Caco-2 (cell line): ENCODE measurements at regions not wholly inside any gene's neighbourhood (a gene's known extent, or its start where the extent isn't known, plus 50 kb on each side); places are given as distances from the start of the nearest gene placed in this dataset.

Source experiments
- BruUV-seq: library from RNA; stranded (reverse); fragments of 400-500 nt; replicated peaks from 2 replicates; lab custom pipeline; 2021; lab: Mats Ljungman, UMichigan
- CTCF ChIA-PET: fragments of 300-600 bp; sonication (Branson Sonifier 250); formaldehyde crosslinking; loops from one replicate; lab custom pipeline; 2022; ENCODE audit warnings: antibody characterized with exemption; lab: Charles Lee
- POLR2A ChIA-PET: fragments of 300-600 bp; sonication (Branson Sonifier 250); formaldehyde crosslinking; loops from one replicate; lab custom pipeline; 2022; ENCODE audit warnings: antibody characterized with exemption; lab: Charles Lee
- DNase-seq, 2 experiments: peaks; one replicate each; pipeline versions ENCODE4 v3.0.0 to v3.0.0-alpha.2; 2020 to 2022
- H3K27me3 ChIP-seq: replicated peaks from 2 replicates; pipeline ENCODE4 v1.6.0; 2011; ENCODE audit warnings: low read length; ENCODE audit not compliant: control insufficient read depth, insufficient read depth
- H3K36me3 ChIP-seq: 2 replicates; pipeline ENCODE4 v1.5.1; 2011; ENCODE audit warnings: low read length; ENCODE audit not compliant: control insufficient read depth, insufficient read depth
- H3K4me1 ChIP-seq: fragments of 250-450 bp; sonication (Bioruptor Pico); 2 replicates; pipeline ENCODE4 v1.5.1; 2020; ENCODE audit warnings: mild to moderate bottlenecking
- H3K4me3 ChIP-seq: 2 replicates; pipeline ENCODE4 v1.5.1; 2011; ENCODE audit warnings: low read depth, mild to moderate bottlenecking, control low read depth, low read length
- H3K9me3 ChIP-seq: fragments of 250-450 bp; sonication (Bioruptor Pico); 2 replicates; pipeline ENCODE4 v1.5.1; 2020; ENCODE audit warnings: mild to moderate bottlenecking, moderate library complexity
- H3K27ac Mint-ChIP-seq: one replicate; pipeline ENCODE4 v1.8.0; 2022; ENCODE audit warnings: mixed read lengths; ENCODE audit not compliant: unreplicated experiment
- H3K27me3 Mint-ChIP-seq: one replicate; pipeline ENCODE4 v1.8.0; 2022; ENCODE audit warnings: mixed read lengths; ENCODE audit not compliant: insufficient read depth, unreplicated experiment
- H3K36me3 Mint-ChIP-seq: one replicate; pipeline ENCODE4 v1.8.0; 2022; ENCODE audit warnings: mild to moderate bottlenecking, mixed read lengths; ENCODE audit not compliant: insufficient read depth, unreplicated experiment
- H3K4me1 Mint-ChIP-seq: one replicate; pipeline ENCODE4 v1.8.0; 2022; ENCODE audit warnings: low read depth, mixed read lengths; ENCODE audit not compliant: unreplicated experiment
- H3K4me3 Mint-ChIP-seq: one replicate; pipeline ENCODE4 v1.8.0; 2022; ENCODE audit warnings: mild to moderate bottlenecking, moderate library complexity, mixed read lengths; ENCODE audit not compliant: unreplicated experiment
- H3K9me3 Mint-ChIP-seq: one replicate; pipeline ENCODE4 v1.8.0; 2022; ENCODE audit warnings: mixed read lengths; ENCODE audit not compliant: unreplicated experiment
- intact Hi-C: fragments of 100-400 bp; cut with micrococcal nuclease; formaldehyde crosslinking; loops from one replicate; pipeline ENCODE4 v1.10.0; 2022; ENCODE audit not compliant: unreplicated experiment
- TF ChIP-seq, protein P1 (sequence below), 2 experiments: fragments of 200-600 bp in 1 of 2; IDR thresholded peaks; 1 replicate in 1 of 2; 2 replicates in 1 of 2; pipeline versions ENCODE4 v1.5.1 to v1.8.0; 2011 to 2022; ENCODE audit warnings: antibody characterized with exemption in 1 of 2, control low read depth in 1 of 2, inconsistent platforms in 1 of 2, low read depth in 1 of 2, low read length in 1 of 2, mild to moderate bottlenecking in 1 of 2, moderate library complexity in 1 of 2; ENCODE audit not compliant: insufficient read depth in 1 of 2, severe bottlenecking in 1 of 2, unreplicated experiment in 1 of 2

DNA sequence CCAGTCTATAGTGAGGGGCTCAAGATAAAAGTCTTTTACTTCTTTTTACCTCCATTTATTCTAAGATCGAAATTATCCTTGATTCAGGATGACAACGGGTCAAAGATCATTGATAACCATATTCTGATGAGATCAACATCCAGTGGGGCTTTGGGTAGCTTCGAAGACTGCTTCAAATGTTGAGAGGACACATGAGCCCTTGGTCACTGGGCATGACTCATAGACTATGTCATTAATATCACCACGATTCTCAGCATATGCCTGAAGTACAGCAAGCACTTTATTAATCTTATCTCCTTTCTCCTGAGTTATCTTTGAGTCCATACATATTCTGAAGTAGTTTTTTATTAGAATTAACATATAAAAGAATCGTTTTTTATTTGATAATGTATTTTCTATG, 117.1 kb upstream of the DAB2 start:
- Histone ChIP-seq H3K36me3 (no peaks in the 10 kb centered on the region), H3K4me1 (peaks cover 22% of the 10 kb centered on the region), H3K27me3 (no peaks in the 10 kb centered on the region), H3K9me3 (no peaks in the 10 kb centered on the region), H3K4me3 (no peak overlapping the region)
- CTCF ChIA-PET, result interaction anchor here (1.2 kb wide), 1 partner anchor 117 kb away, joined by 3 read pairs; no protein-coding TSS in a partner anchor
- BruUV-seq, result no TSS peak
- Mint-ChIP-seq H3K27me3 (no peaks in the 10 kb centered on the region), H3K4me1 (peaks cover 9% of the 10 kb centered on the region), H3K4me3 (no peak overlapping the region), H3K36me3 (no peaks in the 10 kb centered on the region), H3K9me3 (no peaks in the 10 kb centered on the region), H3K27ac (no peak overlapping the region)
- DNase-seq, result no peak
- TF ChIP-seq, protein P1, sequence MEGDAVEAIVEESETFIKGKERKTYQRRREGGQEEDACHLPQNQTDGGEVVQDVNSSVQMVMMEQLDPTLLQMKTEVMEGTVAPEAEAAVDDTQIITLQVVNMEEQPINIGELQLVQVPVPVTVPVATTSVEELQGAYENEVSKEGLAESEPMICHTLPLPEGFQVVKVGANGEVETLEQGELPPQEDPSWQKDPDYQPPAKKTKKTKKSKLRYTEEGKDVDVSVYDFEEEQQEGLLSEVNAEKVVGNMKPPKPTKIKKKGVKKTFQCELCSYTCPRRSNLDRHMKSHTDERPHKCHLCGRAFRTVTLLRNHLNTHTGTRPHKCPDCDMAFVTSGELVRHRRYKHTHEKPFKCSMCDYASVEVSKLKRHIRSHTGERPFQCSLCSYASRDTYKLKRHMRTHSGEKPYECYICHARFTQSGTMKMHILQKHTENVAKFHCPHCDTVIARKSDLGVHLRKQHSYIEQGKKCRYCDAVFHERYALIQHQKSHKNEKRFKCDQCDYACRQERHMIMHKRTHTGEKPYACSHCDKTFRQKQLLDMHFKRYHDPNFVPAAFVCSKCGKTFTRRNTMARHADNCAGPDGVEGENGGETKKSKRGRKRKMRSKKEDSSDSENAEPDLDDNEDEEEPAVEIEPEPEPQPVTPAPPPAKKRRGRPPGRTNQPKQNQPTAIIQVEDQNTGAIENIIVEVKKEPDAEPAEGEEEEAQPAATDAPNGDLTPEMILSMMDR (IDR thresholded peaks at IDR 0.05; ENCODE audit: insufficient read depth in 1 of 2, low read depth in 1 of 2, low read length in 1 of 2, severe bottlenecking in 1 of 2, unreplicated experiment in 1 of 2), result no peak
- POLR2A ChIA-PET, result no interaction called here
- intact Hi-C loops, result no loop called here

DNA sequence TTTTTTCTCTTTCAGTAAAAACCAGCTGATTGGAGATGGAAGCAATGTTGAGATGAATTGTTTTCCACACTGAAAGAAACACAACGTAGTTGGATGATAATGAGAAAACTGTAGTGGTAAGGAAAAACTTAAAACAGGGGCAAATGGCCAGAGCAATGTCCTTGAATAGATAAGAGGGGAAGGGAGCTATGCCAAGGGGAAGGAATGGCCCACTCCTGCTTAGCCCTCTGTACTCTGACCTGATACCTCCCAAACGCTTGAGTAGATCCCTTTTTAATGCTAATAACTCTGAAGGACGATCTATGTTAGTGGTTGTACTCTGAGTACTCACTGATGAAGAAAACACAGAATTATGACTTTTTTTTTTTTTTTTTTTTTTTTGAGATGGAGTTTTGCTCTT, 114.7 kb upstream of the DAB2 start:
- H3K36me3 ChIP-seq, result no peaks in the 10 kb centered on the region
- H3K4me1 Mint-ChIP-seq, result peaks cover 10% of the 10 kb centered on the region
- H3K4me3 ChIP-seq, result no peak overlapping the region
- H3K4me1 ChIP-seq, result peaks cover 22% of the 10 kb centered on the region
- H3K36me3 Mint-ChIP-seq, result no peaks in the 10 kb centered on the region
- H3K9me3 ChIP-seq, result no peaks in the 10 kb centered on the region
- intact Hi-C loops, result no loop called here
- no peak for DNase-seq
- TF ChIP-seq, protein P1 (IDR thresholded peaks at IDR 0.05; ENCODE audit: insufficient read depth in 1 of 2, low read depth in 1 of 2, low read length in 1 of 2, severe bottlenecking in 1 of 2, unreplicated experiment in 1 of 2), result no peak
- BruUV-seq, result no TSS peak
- CTCF ChIA-PET, result no interaction called here
- POLR2A ChIA-PET, result no interaction called here
- H3K9me3 Mint-ChIP-seq, result no peaks in the 10 kb centered on the region
- no peak overlapping the region for H3K27ac Mint-ChIP-seq
- no peaks in the 10 kb centered on the region for H3K27me3 ChIP-seq
- no peak overlapping the region for H3K4me3 Mint-ChIP-seq
- H3K27me3 Mint-ChIP-seq, result no peaks in the 10 kb centered on the region

DNA sequence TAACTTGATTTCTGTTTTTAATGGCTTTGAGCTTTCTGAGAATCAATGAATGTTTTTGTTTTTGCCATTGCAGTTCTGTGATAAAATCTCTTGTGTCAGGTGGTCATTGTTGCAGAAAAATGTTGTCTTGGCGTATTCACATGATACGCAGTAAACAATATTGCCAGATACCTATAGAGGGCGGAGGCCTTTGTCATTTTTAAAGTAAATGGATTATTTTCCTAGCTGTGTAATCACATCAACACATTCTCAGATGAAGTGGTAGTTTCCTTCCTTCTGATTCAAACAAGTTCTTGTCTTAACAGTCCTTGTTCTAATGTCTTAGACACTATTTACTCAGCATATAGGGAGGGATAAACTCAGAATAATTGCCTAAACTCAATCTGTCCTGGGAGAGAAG, 109.9 kb upstream of the DAB2 start:
- peaks cover 49% of the 10 kb centered on the region for H3K4me1 Mint-ChIP-seq
- POLR2A ChIA-PET, result no interaction called here

More for the DNA sequence above, 109.9 kb upstream of the DAB2 start:
- no TSS peak for BruUV-seq
- H3K4me1 ChIP-seq, result peaks cover 63% of the 10 kb centered on the region
- H3K27me3 ChIP-seq, result no peaks in the 10 kb centered on the region
- Mint-ChIP-seq H3K9me3 (no peaks in the 10 kb centered on the region), H3K4me3 (no peak overlapping the region), H3K36me3 (no peaks in the 10 kb centered on the region), H3K27me3 (no peaks in the 10 kb centered on the region), H3K27ac (peak overlapping the region; percentile 3)
- H3K9me3 ChIP-seq, result no peaks in the 10 kb centered on the region
- no peak overlapping the region for H3K4me3 ChIP-seq
- CTCF ChIA-PET, result interaction anchor here (1.4 kb wide), 1 partner anchor 10 kb away, joined by 3 read pairs; no protein-coding TSS in a partner anchor
- H3K36me3 ChIP-seq, result no peaks in the 10 kb centered on the region
- intact Hi-C loops, result no loop called here
- no peak for DNase-seq
- TF ChIP-seq, protein P1 (IDR thresholded peaks at IDR 0.05; ENCODE audit: insufficient read depth in 1 of 2, low read depth in 1 of 2, low read length in 1 of 2, severe bottlenecking in 1 of 2, unreplicated experiment in 1 of 2), result no peak
